ENCODE measurements at regions not wholly inside any gene's neighbourhood (a gene's known extent, or its start where the extent isn't known, plus 50 kb on each side); places are given as distances from the start of the nearest gene placed in this dataset.

- WGBS, result 78% methylated on average over 12 of the region's 12 CpGs
- Histone ChIP-seq H3K36me3 (ENCODE audit: control insufficient read depth in 4 of 4, insufficient read depth in 3 of 4, low read depth in 1 of 4, low read length in 3 of 4) (no peaks in the 10 kb centered on the region), H3K4me3 (ENCODE audit: low read depth in 1 of 3, low read length in 3 of 3) (no peak overlapping the region), H3K27ac (ENCODE audit: low read depth in 1 of 2, low read length in 2 of 2) (no peak overlapping the region), H3K9me3 (ENCODE audit: control insufficient read depth in 4 of 4, low read length in 3 of 4) (no peaks in the 10 kb centered on the region), H3K4me1 (ENCODE audit: control insufficient read depth in 4 of 4, insufficient read depth in 4 of 4, low read length in 3 of 4) (peaks cover 2 to 20% (median 10%) of the 10 kb centered on the region in 4 donors), H3K27me3 (ENCODE audit: control insufficient read depth in 4 of 4, insufficient read depth in 4 of 4, low read length in 3 of 4) (no peaks in the 10 kb centered on the region), H3K9ac (ENCODE audit: low read depth in 1 of 2, low read length in 2 of 2) (no peak overlapping the region)
- no peak for DNase-seq (ENCODE audit: low spot score)
- TF ChIP-seq RXRA (IDR thresholded peaks at IDR 0.05) (no peak), HNF4G (IDR thresholded peaks at IDR 0.05) (no peak), YY1 (IDR thresholded peaks at IDR 0.05) (no peak), TAF1 (conservative IDR thresholded peaks at IDR 0.05) (no peak), MAX (IDR thresholded peaks at IDR 0.05) (no peak), CTCF (IDR thresholded peaks at IDR 0.05; ENCODE audit: low read depth, low read length, missing input control) (no peak), RAD21 (IDR thresholded peaks at IDR 0.05) (no peak), EGR1 (IDR thresholded peaks at IDR 0.05; ENCODE audit: low read depth in 2 of 2) (no peak), GABPA (IDR thresholded peaks at IDR 0.05 in 1 of 2, conservative IDR thresholded peaks at IDR 0.05 in 1 of 2) (no peak)
Observed at GRCh38 chr16:14347706-14348105, 276.6 kb downstream of the MRTFB start.

- peak overlapping the region; percentile 55 to 85 for H3K27ac ChIP-seq (ENCODE audit: low read depth in 1 of 2, low read length in 2 of 2)
- no peak overlapping the region for H3K4me3 ChIP-seq (ENCODE audit: low read depth in 1 of 3, low read length in 3 of 3)
- no peak for TF ChIP-seq RAD21 (IDR thresholded peaks at IDR 0.05)
- TF ChIP-seq SP1 (IDR thresholded peaks at IDR 0.05), result no peak
- no peak for TF ChIP-seq TAF1 (conservative IDR thresholded peaks at IDR 0.05)
- no peak for TF ChIP-seq EGR1 (IDR thresholded peaks at IDR 0.05; ENCODE audit: low read depth in 2 of 2)
- no peak for TF ChIP-seq HNF4A (conservative IDR thresholded peaks at IDR 0.05)
- TF ChIP-seq HNF4G (IDR thresholded peaks at IDR 0.05), result no peak
- no peak for TF ChIP-seq ATF3 (IDR thresholded peaks at IDR 0.05)
- TF ChIP-seq ZBTB33 (IDR thresholded peaks at IDR 0.05), result no peak
- no peak for TF ChIP-seq FOXA2 (IDR thresholded peaks at IDR 0.05)
- no peak for TF ChIP-seq FOXA1 (IDR thresholded peaks at IDR 0.05)
- TF ChIP-seq CTCF (IDR thresholded peaks at IDR 0.05; ENCODE audit: low read depth, low read length, missing input control), result no peak
- no peak for TF ChIP-seq MAX (IDR thresholded peaks at IDR 0.05)
- TF ChIP-seq NR2F2 (IDR thresholded peaks at IDR 0.05), result no peak
- no peak for TF ChIP-seq JUND (IDR thresholded peaks at IDR 0.05)
- no peak for TF ChIP-seq REST (IDR thresholded peaks at IDR 0.05)
- TF ChIP-seq GABPA (IDR thresholded peaks at IDR 0.05 in 1 of 2, conservative IDR thresholded peaks at IDR 0.05 in 1 of 2), result no peak
- no peaks in the 10 kb centered on the region for H3K27me3 ChIP-seq (ENCODE audit: control insufficient read depth in 4 of 4, insufficient read depth in 4 of 4, low read length in 3 of 4)
- H3K36me3 ChIP-seq (ENCODE audit: control insufficient read depth in 4 of 4, insufficient read depth in 3 of 4, low read depth in 1 of 4, low read length in 3 of 4), result no peaks in the 10 kb centered on the region
- peaks cover 2 to 20% (median 10%) of the 10 kb centered on the region in 4 donors for H3K4me1 ChIP-seq (ENCODE audit: control insufficient read depth in 4 of 4, insufficient read depth in 4 of 4, low read length in 3 of 4)
- no peak overlapping the region for H3K9ac ChIP-seq (ENCODE audit: low read depth in 1 of 2, low read length in 2 of 2)
- 87% methylated on average over 9 of the region's 9 CpGs for WGBS
- H3K9me3 ChIP-seq (ENCODE audit: control insufficient read depth in 4 of 4, low read length in 3 of 4), result no peaks in the 10 kb centered on the region
- DNase-seq (ENCODE audit: low spot score), result no peak
Observed at GRCh38 chr16:14346278-14347142, 275.4 kb downstream of the MRTFB start.
